ENCODE measurements at regions not wholly inside any gene's neighbourhood (a gene's known extent, or its start where the extent isn't known, plus 50 kb on each side); places are given as distances from the start of the nearest gene placed in this dataset.

- TF ChIP-seq CTCF (IDR thresholded peaks at IDR 0.05), result no peak
- TF ChIP-seq POLR2AphosphoS5 (IDR thresholded peaks at IDR 0.05), result no peak
- no peak for TF ChIP-seq EP300 (IDR thresholded peaks at IDR 0.05)
- no peak for TF ChIP-seq POLR2A (IDR thresholded peaks at IDR 0.05; ENCODE audit: low read depth)
Observed at GRCh38 chr3:164341086-164341485, 737.2 kb downstream of the SI start.
